Suprapubic skin (tissue), 4 donors: ENCODE measurements at regions not wholly inside any gene's neighbourhood (a gene's known extent, or its start where the extent isn't known, plus 50 kb on each side); places are given as distances from the start of the nearest gene placed in this dataset.

Source experiments
- CTCF ChIP-seq, 2 donors: fragments of 200-600 bp in 1 of 2; fragments of 450-650 bp in 1 of 2; sonication (generic) in 1 of 2; IDR thresholded peaks; one replicate each; pipeline ENCODE4 v1.5.1; 2016 to 2019; ENCODE audit warnings: antibody characterized with exemption in 2 of 2, mild to moderate bottlenecking in 1 of 2, moderate library complexity in 1 of 2
- POLR2A ChIP-seq, 2 donors: fragments of 450-650 bp; IDR thresholded peaks; one replicate each; pipeline ENCODE4 v1.6.1; 2017; ENCODE audit warnings: antibody characterized with exemption in 2 of 2, mild to moderate bottlenecking in 2 of 2, moderate library complexity in 2 of 2
- POLR2AphosphoS5 ChIP-seq, 3 donors: sonication (generic); formaldehyde crosslinking; IDR thresholded peaks; one replicate each; pipeline ENCODE4 v1.6.1; 2017; ENCODE audit warnings: antibody characterized with exemption in 3 of 3

DNA sequence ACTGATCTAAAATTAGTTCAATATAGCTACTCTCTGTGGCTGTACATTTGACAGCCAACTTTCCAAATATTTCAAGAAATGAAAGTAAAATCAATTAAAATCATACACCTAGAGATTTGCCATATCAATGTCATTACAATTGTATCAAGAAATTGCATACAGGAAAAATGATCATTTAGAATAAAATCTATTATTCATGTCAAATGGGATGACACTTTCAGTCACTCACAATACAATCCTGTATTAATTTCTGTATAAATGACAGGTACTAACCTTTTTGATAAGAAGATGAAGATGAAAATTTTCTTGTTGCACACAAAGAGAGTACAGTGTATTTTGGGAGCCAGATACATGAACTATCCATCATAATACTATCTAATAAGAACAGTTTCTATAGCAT, 1588.9 kb upstream of the PRMT6 start:
- no peak for TF ChIP-seq CTCF (IDR thresholded peaks at IDR 0.05)
- TF ChIP-seq POLR2A (IDR thresholded peaks at IDR 0.05): no peak
- no peak for TF ChIP-seq POLR2AphosphoS5 (IDR thresholded peaks at IDR 0.05)
